HepG2 (cell line): ENCODE measurements at regions not wholly inside any gene's neighbourhood (a gene's known extent, or its start where the extent isn't known, plus 50 kb on each side); places are given as distances from the start of the nearest gene placed in this dataset.

Experiments
- ATAC-seq: fragments of 200-7000 bp; cut with Tn5 transposase; 3 replicates; pipeline ENCODE4 v1.9.1; 2020; ENCODE audit warnings: mild to moderate bottlenecking, moderate library complexity
- BruUV-seq: library from RNA; stranded (reverse); fragments of 400-500 nt; replicated peaks from 2 replicates; lab custom pipeline; 2021; lab: Mats Ljungman, UMichigan
- CTCF ChIA-PET: fragments of 300-600 bp; formaldehyde crosslinking; extraction: SDS; loops from one replicate; lab custom pipeline; 2021; ENCODE audit warnings: low total read pairs, inconsistent platforms, low intra/inter-chr PET ratio; lab: Yijun Ruan, JAX
- POLR2A ChIA-PET: fragments of 350-600 bp; sonication (Branson Sonifier 250); formaldehyde crosslinking; loops from one replicate; lab custom pipeline; 2020; ENCODE audit warnings: antibody characterized with exemption, inconsistent platforms; lab: Yijun Ruan, JAX
- DNase-seq: peaks from one replicate; pipeline ENCODE4 v3.0.0-alpha.2; 2015; ENCODE audit warnings: low spot score
- FAIRE-seq: peaks from 3 replicates; lab custom pipeline; 2011; peaks lifted over from hg19 to GRCh38; lab: Jason Lieb, UNC
- H2AFZ ChIP-seq: one replicate; pipeline ENCODE4 v1.6.1; 2011; ENCODE audit warnings: low read length, inconsistent platforms
- H3K27ac ChIP-seq: fragments of 300-600 bp; 3 replicates; pipeline ENCODE4 v1.8.0; 2011; ENCODE audit warnings: mixed run types, mild to moderate bottlenecking, mixed read lengths, low read length, inconsistent platforms; ENCODE audit not compliant: insufficient read depth; ENCODE audit errors: extremely low read length
- H3K27me3 ChIP-seq, 2 experiments: fragments of 200-600 bp in 1 of 2; 2 replicates in 1 of 2; 3 replicates in 1 of 2; pipeline versions ENCODE4 v1.6.0 to v1.8.0; 2011; ENCODE audit warnings: low read length in 2 of 2, mild to moderate bottlenecking in 2 of 2, moderate library complexity in 2 of 2, inconsistent platforms in 1 of 2; ENCODE audit not compliant: insufficient read depth in 2 of 2, control insufficient read depth in 1 of 2
- H3K36me3 ChIP-seq, 2 experiments: fragments of 200-600 bp in 1 of 2; replicated peaks in 1 of 2; 2 replicates in 1 of 2; 3 replicates in 1 of 2; pipeline versions ENCODE4 v1.5.1 to v1.8.0; 2011; ENCODE audit warnings: low read length in 2 of 2, inconsistent platforms in 1 of 2; ENCODE audit not compliant: insufficient read depth in 2 of 2, control insufficient read depth in 1 of 2
- H3K4me1 ChIP-seq: 2 replicates; pipeline ENCODE4 v1.5.1; 2012; ENCODE audit warnings: low read length, inconsistent platforms; ENCODE audit not compliant: insufficient read depth
- H3K4me2 ChIP-seq: 2 replicates; pipeline ENCODE4 v1.6.0; 2011; ENCODE audit warnings: low read depth, low read length, inconsistent platforms
- H3K4me3 ChIP-seq, 3 experiments: fragments of 200-600 bp in 1 of 3; sonication (generic), shearing (Covaris generic) in 1 of 3; replicated peaks in 1 of 3; 2 replicates each; pipeline ENCODE4 v1.5.1; 2011 to 2016; ENCODE audit warnings: low read length in 3 of 3, inconsistent platforms in 2 of 3, low read depth in 2 of 3, mild to moderate bottlenecking in 2 of 3, control low read depth in 1 of 3, mixed read lengths in 1 of 3; ENCODE audit not compliant: insufficient read depth in 1 of 3
- H3K79me2 ChIP-seq: one replicate; pipeline ENCODE4 v1.6.1; 2011; ENCODE audit warnings: low read length, inconsistent platforms; ENCODE audit not compliant: insufficient read depth
- H3K9ac ChIP-seq: 2 replicates; pipeline ENCODE4 v1.6.0; 2011; ENCODE audit warnings: mild to moderate bottlenecking, low read depth, low read length, inconsistent platforms; ENCODE audit not compliant: insufficient read depth
- H3K9me3 ChIP-seq: 2 replicates; pipeline ENCODE4 v1.5.1; 2012; ENCODE audit warnings: mild to moderate bottlenecking, low read length
- H4K20me1 ChIP-seq: 2 replicates; pipeline ENCODE4 v1.6.0; 2011; ENCODE audit warnings: inconsistent platforms, mild to moderate bottlenecking, low read length, moderate library complexity; ENCODE audit not compliant: insufficient read depth
- HNRNPLL ChIP-seq: fragments of 200-400 bp; formaldehyde crosslinking; IDR thresholded peaks from 2 replicates; pipeline ENCODE4 v1.6.1; 2017; ENCODE audit warnings: mild to moderate bottlenecking, low read depth, low read length; ENCODE audit not compliant: poor library complexity, severe bottlenecking
- POLR2AphosphoS2 ChIP-seq: IDR thresholded peaks from 2 replicates; pipeline ENCODE4 v1.6.1; 2011; ENCODE audit warnings: low read depth, low read length, improper control_type of control experiment
- TBX3 ChIP-seq: fragments of 450-650 bp; IDR thresholded peaks from 2 replicates; pipeline ENCODE4 v1.6.1; 2017; ENCODE audit warnings: antibody characterized with exemption, mild to moderate bottlenecking, inconsistent platforms, borderline replicate concordance
- ZBTB8A ChIP-seq: sonication (generic); formaldehyde crosslinking; IDR thresholded peaks from 2 replicates; pipeline ENCODE4 v1.4.0; 2020; ENCODE audit warnings: mild to moderate bottlenecking, low read depth, missing genetic modification reagents, borderline replicate concordance
- ZFYVE20 ChIP-seq: sonication (generic); formaldehyde crosslinking; IDR thresholded peaks from 2 replicates; pipeline ENCODE4 v1.8.0; 2023; ENCODE audit warnings: low read depth, mild to moderate bottlenecking, moderate library complexity, missing genetic modification reagents, borderline replicate concordance
- ZMYM3 ChIP-seq: sonication (generic); formaldehyde crosslinking; IDR thresholded peaks from 2 replicates; pipeline ENCODE4 v1.5.1; 2020; ENCODE audit warnings: mild to moderate bottlenecking, missing genetic modification reagents
- ZNF777 ChIP-seq: sonication (generic); formaldehyde crosslinking; IDR thresholded peaks from 2 replicates; pipeline ENCODE4 v1.4.0; 2020; ENCODE audit warnings: missing genetic modification reagents
- ZNF83 ChIP-seq: sonication (generic); formaldehyde crosslinking; IDR thresholded peaks from 2 replicates; pipeline ENCODE4 v1.4.0; 2020; ENCODE audit warnings: missing genetic modification reagents, mild to moderate bottlenecking, borderline replicate concordance
- WGBS: methylation state at CpG from one replicate; pipeline ENCODE4 v1.1.6; 2017; ENCODE audit warnings: low lambda C conversion rate; 5-methylcytosine and 5-hydroxymethylcytosine counted together
- in situ Hi-C: cut with HindIII; loops from 2 replicates; pipeline ENCODE4 v1.10.0; 2017; ENCODE audit warnings: low pct_unique_long_range_greater_than_20kb; ENCODE audit not compliant: extremely low pct_ligation_motif_present
- intact Hi-C: fragments of 100-400 bp; cut with micrococcal nuclease; formaldehyde crosslinking; loops from one replicate; pipeline ENCODE4 v1.10.0; 2022; ENCODE audit not compliant: unreplicated experiment
- TF ChIP-seq, protein P1 (sequence below), 2 experiments: fragments of 450-650 bp in 1 of 2; sonication (generic) in 1 of 2; formaldehyde crosslinking; IDR thresholded peaks; 2 replicates each; pipeline versions ENCODE4 v1.5.0 to v1.8.0; 2020 to 2022; ENCODE audit warnings: mild to moderate bottlenecking in 1 of 2, missing genetic modification reagents in 1 of 2
- TF ChIP-seq, protein P2 (sequence below): IDR thresholded peaks from 2 replicates; pipeline ENCODE4 v1.6.1; 2016; ENCODE audit warnings: low read depth, control low read depth
- TF ChIP-seq, protein P3 (sequence below): sonication (generic); formaldehyde crosslinking; IDR thresholded peaks from 2 replicates; pipeline ENCODE4 v1.4.0; 2020; ENCODE audit warnings: mild to moderate bottlenecking, missing genetic modification reagents

DNA sequence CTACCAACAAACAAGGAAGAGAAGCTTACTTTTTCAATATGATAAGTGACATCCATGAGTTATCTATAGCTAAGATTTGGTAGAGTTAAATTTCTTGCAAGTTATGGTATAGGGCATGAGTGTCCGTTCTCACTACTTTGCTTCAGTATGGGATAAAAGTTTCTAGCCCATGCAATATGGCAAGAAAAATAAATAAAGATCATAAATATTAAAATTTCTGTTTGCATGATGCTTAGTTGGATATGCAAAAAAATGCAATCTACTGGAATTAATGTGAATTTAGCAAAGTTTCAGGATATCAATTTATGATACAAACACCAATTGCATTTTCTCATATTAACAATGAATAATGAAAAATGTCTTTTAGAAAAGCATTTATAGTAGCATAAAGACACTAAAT lies 148.7 kb upstream of the ADARB2 start:
- Histone ChIP-seq H3K4me2 (no peak overlapping the region), H3K4me1 (no peaks in the 10 kb centered on the region), H3K9me3 (peaks cover 21% of the 10 kb centered on the region), H3K4me3 (no peak overlapping the region), H3K36me3 (no peaks in the 10 kb centered on the region), H3K79me2 (no peaks in the 10 kb centered on the region), H3K27ac (no peak overlapping the region), H2AFZ (no peak overlapping the region), H3K9ac (no peak overlapping the region), H3K27me3 (no peaks in the 10 kb centered on the region), H4K20me1 (no peaks in the 10 kb centered on the region)
- ChIA-PET POLR2A (no interaction called here), CTCF (no interaction called here)
- no TSS peak for BruUV-seq
- TF ChIP-seq ZNF777 (CRISPR knock-in tag) (no peak), TBX3 (no peak), HNRNPLL (no peak), ZFYVE20 (CRISPR knock-in tag) (no peak), POLR2AphosphoS2 (no peak), ZBTB8A (CRISPR knock-in tag) (no peak), ZNF83 (CRISPR knock-in tag) (no peak), ZMYM3 (no peak)
- TF ChIP-seq, protein P1, sequence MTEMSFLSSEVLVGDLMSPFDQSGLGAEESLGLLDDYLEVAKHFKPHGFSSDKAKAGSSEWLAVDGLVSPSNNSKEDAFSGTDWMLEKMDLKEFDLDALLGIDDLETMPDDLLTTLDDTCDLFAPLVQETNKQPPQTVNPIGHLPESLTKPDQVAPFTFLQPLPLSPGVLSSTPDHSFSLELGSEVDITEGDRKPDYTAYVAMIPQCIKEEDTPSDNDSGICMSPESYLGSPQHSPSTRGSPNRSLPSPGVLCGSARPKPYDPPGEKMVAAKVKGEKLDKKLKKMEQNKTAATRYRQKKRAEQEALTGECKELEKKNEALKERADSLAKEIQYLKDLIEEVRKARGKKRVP (CRISPR knock-in tag; IDR thresholded peaks at IDR 0.05): no peak
- TF ChIP-seq, protein P2, sequence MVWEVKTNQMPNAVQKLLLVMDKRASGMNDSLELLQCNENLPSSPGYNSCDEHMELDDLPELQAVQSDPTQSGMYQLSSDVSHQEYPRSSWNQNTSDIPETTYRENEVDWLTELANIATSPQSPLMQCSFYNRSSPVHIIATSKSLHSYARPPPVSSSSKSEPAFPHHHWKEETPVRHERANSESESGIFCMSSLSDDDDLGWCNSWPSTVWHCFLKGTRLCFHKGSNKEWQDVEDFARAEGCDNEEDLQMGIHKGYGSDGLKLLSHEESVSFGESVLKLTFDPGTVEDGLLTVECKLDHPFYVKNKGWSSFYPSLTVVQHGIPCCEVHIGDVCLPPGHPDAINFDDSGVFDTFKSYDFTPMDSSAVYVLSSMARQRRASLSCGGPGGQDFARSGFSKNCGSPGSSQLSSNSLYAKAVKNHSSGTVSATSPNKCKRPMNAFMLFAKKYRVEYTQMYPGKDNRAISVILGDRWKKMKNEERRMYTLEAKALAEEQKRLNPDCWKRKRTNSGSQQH: no peak
- TF ChIP-seq, protein P3, sequence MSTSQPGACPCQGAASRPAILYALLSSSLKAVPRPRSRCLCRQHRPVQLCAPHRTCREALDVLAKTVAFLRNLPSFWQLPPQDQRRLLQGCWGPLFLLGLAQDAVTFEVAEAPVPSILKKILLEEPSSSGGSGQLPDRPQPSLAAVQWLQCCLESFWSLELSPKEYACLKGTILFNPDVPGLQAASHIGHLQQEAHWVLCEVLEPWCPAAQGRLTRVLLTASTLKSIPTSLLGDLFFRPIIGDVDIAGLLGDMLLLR (CRISPR knock-in tag): no peak
- ATAC-seq (no peak), DNase-seq (no peak), FAIRE-seq (no peak)
- in situ Hi-C loops: no loop called here
- WGBS: 0% methylated on average over 1 of the region's 1 CpG
- intact Hi-C loops: no loop called here
